ENCODE measurements at regions not wholly inside any gene's neighbourhood (a gene's known extent, or its start where the extent isn't known, plus 50 kb on each side); places are given as distances from the start of the nearest gene placed in this dataset.

DNA sequence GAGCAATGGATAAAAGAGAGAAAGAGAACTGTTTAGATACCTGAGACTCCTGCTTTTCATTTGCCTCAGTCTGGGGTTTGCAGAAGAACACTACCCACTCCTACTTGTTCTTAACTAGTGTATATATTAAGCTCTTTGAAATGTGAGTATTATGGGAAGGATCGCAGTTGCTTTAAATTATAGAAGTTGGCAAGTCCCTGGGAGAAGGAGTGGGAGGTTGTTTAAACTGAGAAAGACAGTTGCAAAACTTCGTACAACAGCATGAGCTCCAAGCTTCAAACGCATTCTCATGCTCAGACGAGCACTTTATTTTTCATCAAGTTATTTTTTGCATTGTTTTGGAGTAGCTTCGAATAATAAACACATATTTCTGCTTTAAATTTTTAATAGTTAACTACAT is 88.1 kb upstream of the C1QTNF7 start:
- no peaks in the 10 kb centered on the region for H4K20me1 ChIP-seq (ENCODE audit: control insufficient read depth, insufficient read depth, low read depth, low read length)
- no peaks in the 10 kb centered on the region for H3K79me2 ChIP-seq (ENCODE audit: control insufficient read depth, low read length)
- H3K36me3 ChIP-seq (ENCODE audit: control insufficient read depth, low read length) = no peaks in the 10 kb centered on the region
- no peak for TF ChIP-seq EZH2phosphoT487 (IDR thresholded peaks at IDR 0.05; ENCODE audit: borderline replicate concordance, low read length)
- TF ChIP-seq, protein P1, sequence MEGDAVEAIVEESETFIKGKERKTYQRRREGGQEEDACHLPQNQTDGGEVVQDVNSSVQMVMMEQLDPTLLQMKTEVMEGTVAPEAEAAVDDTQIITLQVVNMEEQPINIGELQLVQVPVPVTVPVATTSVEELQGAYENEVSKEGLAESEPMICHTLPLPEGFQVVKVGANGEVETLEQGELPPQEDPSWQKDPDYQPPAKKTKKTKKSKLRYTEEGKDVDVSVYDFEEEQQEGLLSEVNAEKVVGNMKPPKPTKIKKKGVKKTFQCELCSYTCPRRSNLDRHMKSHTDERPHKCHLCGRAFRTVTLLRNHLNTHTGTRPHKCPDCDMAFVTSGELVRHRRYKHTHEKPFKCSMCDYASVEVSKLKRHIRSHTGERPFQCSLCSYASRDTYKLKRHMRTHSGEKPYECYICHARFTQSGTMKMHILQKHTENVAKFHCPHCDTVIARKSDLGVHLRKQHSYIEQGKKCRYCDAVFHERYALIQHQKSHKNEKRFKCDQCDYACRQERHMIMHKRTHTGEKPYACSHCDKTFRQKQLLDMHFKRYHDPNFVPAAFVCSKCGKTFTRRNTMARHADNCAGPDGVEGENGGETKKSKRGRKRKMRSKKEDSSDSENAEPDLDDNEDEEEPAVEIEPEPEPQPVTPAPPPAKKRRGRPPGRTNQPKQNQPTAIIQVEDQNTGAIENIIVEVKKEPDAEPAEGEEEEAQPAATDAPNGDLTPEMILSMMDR (IDR thresholded peaks at IDR 0.05; ENCODE audit: low read depth, low read length, poor library complexity, severe bottlenecking) = no peak
- H3K27ac ChIP-seq (ENCODE audit: low read depth, low read length) = no peak overlapping the region
- no peak overlapping the region for H3K4me2 ChIP-seq (ENCODE audit: low read length)
- H3K4me1 ChIP-seq (ENCODE audit: control insufficient read depth, low read length) = no peaks in the 10 kb centered on the region
- H3K4me3 ChIP-seq (ENCODE audit: low read length) = no peak overlapping the region
- H3F3A ChIP-seq (ENCODE audit: control insufficient read depth, insufficient read depth) = no peaks in the 10 kb centered on the region
- no peaks in the 10 kb centered on the region for H3K9me3 ChIP-seq (ENCODE audit: control insufficient read depth, insufficient read depth, low read length)
- 0 out of 2 replicates have a peak, but pooled peaks cover 2% of the 10 kb centered on the region for H3K27me3 ChIP-seq (ENCODE audit: control insufficient read depth, low read length)
- no peaks in the 10 kb centered on the region for H3K9me2 ChIP-seq (replicated peaks; ENCODE audit: control insufficient read depth, low read length)

DNA sequence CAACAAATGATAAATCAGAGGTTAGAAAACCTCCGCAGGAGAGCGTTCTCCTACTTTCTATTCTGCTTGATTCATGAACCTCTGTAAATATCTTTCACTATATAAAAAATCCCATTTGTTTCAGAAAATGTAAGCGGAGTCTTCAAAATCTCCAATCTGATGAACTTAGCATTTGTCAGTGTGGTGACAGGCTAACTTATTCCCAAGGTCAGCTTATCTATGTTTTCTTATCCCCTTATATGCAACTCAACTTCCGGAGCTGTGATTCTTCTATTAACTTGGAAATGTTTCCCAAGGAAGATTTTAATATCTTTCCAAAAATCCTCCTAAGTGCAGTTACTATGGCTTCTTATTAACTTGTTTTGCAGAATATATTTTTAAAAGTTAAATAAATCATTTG is 87.5 kb upstream of the C1QTNF7 start:
- no peaks in the 10 kb centered on the region for H3K4me1 ChIP-seq (ENCODE audit: control insufficient read depth, low read length)
- no peaks in the 10 kb centered on the region for H3F3A ChIP-seq (ENCODE audit: control insufficient read depth, insufficient read depth)
- no peaks in the 10 kb centered on the region for H3K79me2 ChIP-seq (ENCODE audit: control insufficient read depth, low read length)
- H3K4me2 ChIP-seq (ENCODE audit: low read length) = no peak overlapping the region
- no peaks in the 10 kb centered on the region for H4K20me1 ChIP-seq (ENCODE audit: control insufficient read depth, insufficient read depth, low read depth, low read length)
- 0 out of 2 replicates have a peak, but pooled peaks cover 2% of the 10 kb centered on the region for H3K27me3 ChIP-seq (ENCODE audit: control insufficient read depth, low read length)
- TF ChIP-seq, protein P1 (IDR thresholded peaks at IDR 0.05; ENCODE audit: low read depth, low read length, poor library complexity, severe bottlenecking) = no peak
- no peak for TF ChIP-seq EZH2phosphoT487 (IDR thresholded peaks at IDR 0.05; ENCODE audit: borderline replicate concordance, low read length)
- H3K9me3 ChIP-seq (ENCODE audit: control insufficient read depth, insufficient read depth, low read length) = no peaks in the 10 kb centered on the region
- H3K36me3 ChIP-seq (ENCODE audit: control insufficient read depth, low read length) = no peaks in the 10 kb centered on the region
- no peak overlapping the region for H3K27ac ChIP-seq (ENCODE audit: low read depth, low read length)
- H3K4me3 ChIP-seq (ENCODE audit: low read length) = no peak overlapping the region
- H3K9me2 ChIP-seq (replicated peaks; ENCODE audit: control insufficient read depth, low read length) = no peaks in the 10 kb centered on the region

DNA sequence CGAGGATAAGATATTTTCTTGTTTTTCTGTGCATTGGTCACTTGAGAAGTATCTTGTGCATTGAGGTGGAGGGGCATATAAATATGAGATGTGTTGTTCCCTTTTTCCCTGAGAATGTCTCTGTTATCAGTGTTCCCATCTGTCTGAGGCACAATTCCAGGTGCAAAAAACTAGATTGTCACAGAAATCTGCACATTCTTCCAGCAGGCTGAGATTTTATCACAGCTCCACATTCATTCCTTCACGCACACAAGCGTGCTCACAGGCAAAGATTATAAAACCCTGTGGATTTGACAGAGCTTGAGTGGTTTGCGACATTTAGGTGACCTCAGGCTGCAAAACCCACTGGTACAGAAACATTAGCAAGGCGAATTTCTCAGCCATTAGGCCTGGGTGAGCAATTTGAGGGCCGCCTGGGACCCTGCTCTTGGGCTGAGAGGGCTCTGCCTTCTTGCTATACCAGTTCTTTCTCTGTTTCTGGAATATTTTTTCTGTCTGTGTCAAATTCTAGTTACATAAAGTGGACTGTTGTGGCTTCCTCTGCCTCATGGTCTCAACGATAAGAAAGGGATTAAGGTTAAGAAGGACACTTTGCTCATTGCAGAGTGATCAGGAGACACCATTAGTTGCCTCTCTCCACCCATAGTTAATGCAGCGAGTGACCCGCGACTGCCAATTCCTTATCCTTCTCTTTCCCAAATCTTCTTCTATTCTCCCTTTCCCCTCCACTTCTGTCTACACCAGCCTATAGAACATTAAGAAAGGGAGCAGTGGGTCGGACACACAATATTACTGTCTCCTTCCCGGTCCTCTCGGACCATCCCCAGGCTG is 86.7 kb upstream of the C1QTNF7 start:
- Histone ChIP-seq H3K27ac (ENCODE audit: low read depth, low read length) (no peak overlapping the region), H3K9me3 (ENCODE audit: control insufficient read depth, insufficient read depth, low read length) (no peaks in the 10 kb centered on the region), H3K4me1 (ENCODE audit: control insufficient read depth, low read length) (no peaks in the 10 kb centered on the region), H3K4me3 (ENCODE audit: low read length) (no peak overlapping the region), H4K20me1 (ENCODE audit: control insufficient read depth, insufficient read depth, low read depth, low read length) (no peaks in the 10 kb centered on the region), H3K36me3 (ENCODE audit: control insufficient read depth, low read length) (no peaks in the 10 kb centered on the region), H3K9me2 (replicated peaks; ENCODE audit: control insufficient read depth, low read length) (no peaks in the 10 kb centered on the region), H3K27me3 (ENCODE audit: control insufficient read depth, low read length) (0 out of 2 replicates have a peak, but pooled peaks cover 2% of the 10 kb centered on the region), H3K79me2 (ENCODE audit: control insufficient read depth, low read length) (no peaks in the 10 kb centered on the region), H3F3A (ENCODE audit: control insufficient read depth, insufficient read depth) (no peaks in the 10 kb centered on the region), H3K4me2 (ENCODE audit: low read length) (no peak overlapping the region)
- no peak for TF ChIP-seq EZH2phosphoT487 (IDR thresholded peaks at IDR 0.05; ENCODE audit: borderline replicate concordance, low read length)
- TF ChIP-seq, protein P1 (IDR thresholded peaks at IDR 0.05; ENCODE audit: low read depth, low read length, poor library complexity, severe bottlenecking) = no peak

Measured in DOHH2 (cell line).